Stomach smooth muscle (tissue), 2 donors: ENCODE measurements at regions not wholly inside any gene's neighbourhood (a gene's known extent, or its start where the extent isn't known, plus 50 kb on each side); places are given as distances from the start of the nearest gene placed in this dataset.

ENCODE experiments used
- H3K27ac ChIP-seq: one replicate; pipeline ENCODE4 v1.7.0; 2013; ENCODE audit warnings: mild to moderate bottlenecking, low read length, inconsistent platforms
- H3K27me3 ChIP-seq, 2 donors: one replicate each; pipeline ENCODE4 v1.7.0; 2013; ENCODE audit warnings: low read length in 2 of 2; ENCODE audit not compliant: insufficient read depth in 2 of 2, control insufficient read depth in 1 of 2
- H3K36me3 ChIP-seq, 2 donors: one replicate each; pipeline ENCODE4 v1.7.0; 2013; ENCODE audit warnings: low read length in 2 of 2; ENCODE audit not compliant: control insufficient read depth in 2 of 2, insufficient read depth in 2 of 2
- H3K4me1 ChIP-seq: one replicate; pipeline ENCODE4 v1.7.0; 2013; ENCODE audit warnings: low read length; ENCODE audit not compliant: control insufficient read depth, insufficient read depth
- H3K4me3 ChIP-seq, 2 donors: one replicate each; pipeline ENCODE4 v1.7.0; 2013; ENCODE audit warnings: low read length in 2 of 2
- H3K9ac ChIP-seq, 2 donors: one replicate each; pipeline ENCODE4 v1.7.0; 2013; ENCODE audit warnings: low read length in 2 of 2, mild to moderate bottlenecking in 1 of 2
- H3K9me3 ChIP-seq, 2 donors: one replicate each; pipeline ENCODE4 v1.7.0; 2013; ENCODE audit warnings: low read length in 2 of 2; ENCODE audit not compliant: control insufficient read depth in 2 of 2
- donor health status: healthy.
- donor health status: Pancreatic carcinoma.

DNA sequence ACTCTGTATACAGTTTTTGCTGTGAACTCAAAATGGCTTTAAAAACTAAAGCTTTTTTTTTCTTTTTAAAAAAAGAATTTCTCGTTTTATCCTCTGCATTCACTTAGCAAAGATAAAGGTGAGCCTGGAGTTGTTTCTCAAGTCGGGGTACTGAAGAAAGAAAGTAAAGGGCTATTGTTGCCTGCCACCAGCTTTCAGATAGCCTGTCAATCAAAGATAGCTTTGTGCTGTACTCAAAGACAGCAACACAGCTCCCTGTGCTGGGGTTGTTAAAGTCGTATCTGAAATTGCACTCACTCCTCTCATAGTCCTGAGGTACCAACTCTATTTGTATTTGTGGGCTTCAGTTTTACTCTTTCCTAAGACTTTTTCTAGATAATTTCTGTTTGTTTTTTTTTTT, 710.1 kb upstream of the ID4 start:
- Histone ChIP-seq H3K36me3 (no peaks in the 10 kb centered on the region), H3K27me3 (no peaks in the 10 kb centered on the region), H3K4me3 (no peak overlapping the region), H3K4me1 (no peaks in the 10 kb centered on the region), H3K9ac (no peak overlapping the region), H3K9me3 (no peaks in the 10 kb centered on the region), H3K27ac (no peak overlapping the region)

DNA sequence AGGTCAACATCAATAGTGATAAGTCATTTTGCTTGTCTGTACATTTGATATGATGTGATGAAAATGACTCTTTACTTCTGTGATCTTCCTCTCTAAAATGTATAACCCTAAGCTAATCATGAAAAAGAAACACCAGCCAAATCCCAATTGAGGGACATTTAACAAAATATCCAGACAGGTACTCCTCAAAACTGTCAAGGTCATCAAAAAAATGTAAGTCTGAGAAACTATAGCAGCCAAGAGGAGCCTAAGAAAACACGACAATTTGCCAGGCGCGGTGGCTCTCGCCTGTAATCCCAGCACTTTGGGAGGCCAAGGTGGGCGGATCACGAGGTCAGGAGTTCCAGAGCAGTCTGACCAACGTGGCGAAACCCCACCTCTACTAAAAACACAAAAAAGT, 708.5 kb upstream of the ID4 start:
- H3K4me3 ChIP-seq = no peak overlapping the region

DNA sequence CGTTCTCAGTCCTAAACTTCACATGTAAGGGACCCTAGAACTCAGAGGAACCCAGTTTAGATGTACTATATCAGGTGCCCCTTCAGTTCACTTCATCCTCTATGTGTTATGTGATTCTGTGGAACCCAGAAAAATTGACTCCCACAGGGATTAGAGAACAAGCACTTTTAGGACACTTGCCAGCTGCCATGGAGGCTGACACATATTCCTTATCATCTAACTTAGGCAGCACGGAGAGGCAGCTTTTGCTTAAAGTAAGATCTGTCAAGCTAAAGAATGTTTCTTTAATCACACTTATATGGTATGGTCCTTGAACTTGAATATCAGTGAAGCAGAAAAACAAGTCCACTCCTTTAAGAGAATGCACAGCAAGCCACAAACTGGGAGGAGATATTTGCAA, 701.5 kb upstream of the ID4 start:
- no peaks in the 10 kb centered on the region for H3K36me3 ChIP-seq
- H3K4me3 ChIP-seq = no peak overlapping the region
- no peaks in the 10 kb centered on the region for H3K27me3 ChIP-seq
- H3K27ac ChIP-seq = no peak overlapping the region
- no peaks in the 10 kb centered on the region for H3K9me3 ChIP-seq
- no peaks in the 10 kb centered on the region for H3K4me1 ChIP-seq
- no peak overlapping the region for H3K9ac ChIP-seq

More for the DNA sequence above, 708.5 kb upstream of the ID4 start:
- Histone ChIP-seq H3K4me1 (no peaks in the 10 kb centered on the region), H3K9me3 (no peaks in the 10 kb centered on the region), H3K9ac (no peak overlapping the region), H3K27me3 (no peaks in the 10 kb centered on the region), H3K36me3 (no peaks in the 10 kb centered on the region), H3K27ac (no peak overlapping the region)

DNA sequence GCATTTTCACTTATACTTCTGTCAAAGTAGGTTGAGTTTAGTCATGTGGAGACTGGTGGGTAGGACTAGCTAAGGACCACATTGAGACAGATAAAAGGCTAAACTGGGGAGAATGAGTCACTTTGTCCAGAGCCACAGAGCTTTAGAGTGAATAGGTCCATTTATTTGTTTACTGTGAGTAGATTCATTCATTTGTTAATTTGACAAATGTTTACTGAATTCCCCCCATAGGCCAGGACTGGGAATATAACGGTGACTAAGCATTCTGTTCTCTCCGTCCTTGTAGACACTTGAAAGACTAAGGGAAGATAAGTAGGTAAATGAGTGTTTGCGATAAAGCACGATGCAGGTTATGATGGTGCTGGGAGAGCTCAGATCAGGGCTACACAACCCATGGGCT, 699.7 kb upstream of the ID4 start:
- Histone ChIP-seq H3K27me3 (no peaks in the 10 kb centered on the region), H3K4me1 (no peaks in the 10 kb centered on the region), H3K4me3 (no peak overlapping the region), H3K36me3 (no peaks in the 10 kb centered on the region), H3K27ac (no peak overlapping the region), H3K9ac (no peak overlapping the region), H3K9me3 (no peaks in the 10 kb centered on the region)

DNA sequence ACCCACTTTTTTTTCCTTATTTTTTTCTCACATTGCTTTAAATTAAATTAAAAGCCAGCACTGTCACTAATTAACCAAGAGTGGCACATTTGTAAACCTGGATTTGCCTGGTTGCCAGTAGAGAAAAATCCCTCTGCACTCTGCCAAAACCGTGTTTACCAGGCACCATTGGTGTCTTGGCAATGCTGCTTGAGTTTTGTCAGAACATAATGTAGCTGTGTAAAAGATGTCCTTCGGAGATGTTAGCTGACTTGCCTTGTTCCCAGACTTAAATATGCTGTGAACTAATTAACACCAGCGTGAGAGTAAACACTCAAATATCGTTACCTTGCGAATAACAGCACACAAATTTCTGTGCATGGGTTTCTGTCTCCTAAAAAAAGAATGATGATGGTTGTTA, 694.9 kb upstream of the ID4 start:
- H3K4me3 ChIP-seq = no peak overlapping the region
- no peaks in the 10 kb centered on the region for H3K36me3 ChIP-seq
- H3K9ac ChIP-seq = no peak overlapping the region
- H3K4me1 ChIP-seq = no peaks in the 10 kb centered on the region
- no peaks in the 10 kb centered on the region for H3K27me3 ChIP-seq
- H3K9me3 ChIP-seq = no peaks in the 10 kb centered on the region
- H3K27ac ChIP-seq = peak overlapping the region; percentile 13

DNA sequence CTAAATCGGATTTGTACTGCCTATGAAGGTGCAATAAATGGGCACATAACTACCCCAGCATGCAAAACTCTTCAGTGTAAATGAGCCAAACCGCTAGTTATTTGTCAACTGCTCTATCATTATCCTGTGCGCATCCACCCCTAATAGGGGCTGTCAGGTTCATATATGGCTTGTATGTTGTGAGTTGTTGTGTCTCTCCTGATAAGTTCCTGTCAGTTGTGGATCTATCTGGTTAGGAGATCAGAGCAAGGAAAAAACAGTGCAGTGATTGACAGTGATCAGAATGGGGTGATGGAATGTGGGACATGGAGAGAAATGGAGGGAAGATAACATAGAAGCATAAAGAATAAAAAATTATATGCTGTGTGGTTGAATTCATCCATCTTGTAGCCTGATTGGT, 686.9 kb upstream of the ID4 start:
- Histone ChIP-seq H3K9ac (no peak overlapping the region), H3K36me3 (no peaks in the 10 kb centered on the region), H3K27ac (no peak overlapping the region), H3K4me3 (no peak overlapping the region), H3K4me1 (peaks cover 5% of the 10 kb centered on the region), H3K27me3 (no peaks in the 10 kb centered on the region), H3K9me3 (no peaks in the 10 kb centered on the region)

DNA sequence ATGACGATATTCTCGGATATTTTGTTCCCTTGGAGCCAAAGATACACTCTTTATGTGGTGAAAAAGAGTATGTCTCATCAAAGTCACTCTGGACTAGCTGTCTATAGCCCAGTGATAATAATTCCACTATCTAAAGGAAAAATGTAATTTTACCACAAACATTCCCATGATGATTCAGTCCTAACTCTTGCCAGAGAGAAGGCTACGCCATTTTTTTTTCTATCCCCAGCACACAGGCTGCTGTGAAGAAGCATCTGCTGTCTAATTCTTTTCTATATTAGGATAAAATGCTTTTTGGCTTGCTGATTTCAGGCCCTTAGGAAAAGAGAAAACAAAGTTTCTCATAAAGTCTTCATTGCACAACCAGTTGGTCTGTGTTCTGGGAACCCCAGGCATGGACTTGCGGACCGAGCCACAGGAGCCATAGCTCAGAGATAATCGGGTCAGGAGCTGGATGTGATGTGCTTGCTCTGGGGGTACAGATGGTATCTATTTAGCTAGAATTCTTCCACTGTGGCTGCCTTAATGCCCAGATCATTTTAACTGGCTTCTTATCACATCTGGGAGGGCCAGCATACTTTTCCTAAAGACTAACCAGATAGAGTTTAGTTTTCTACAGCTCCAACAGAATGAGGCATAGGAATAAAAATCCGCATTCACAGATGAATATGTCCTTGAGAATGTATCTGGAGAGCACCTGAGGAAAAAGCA, 683.7 kb upstream of the ID4 start:
- H3K27ac ChIP-seq = peak overlapping the region; percentile 50
- no peak overlapping the region for H3K9ac ChIP-seq
- no peaks in the 10 kb centered on the region for H3K27me3 ChIP-seq
- H3K4me3 ChIP-seq = no peak overlapping the region
- no peaks in the 10 kb centered on the region for H3K36me3 ChIP-seq
- peaks cover 5% of the 10 kb centered on the region for H3K4me1 ChIP-seq
- no peaks in the 10 kb centered on the region for H3K9me3 ChIP-seq

DNA sequence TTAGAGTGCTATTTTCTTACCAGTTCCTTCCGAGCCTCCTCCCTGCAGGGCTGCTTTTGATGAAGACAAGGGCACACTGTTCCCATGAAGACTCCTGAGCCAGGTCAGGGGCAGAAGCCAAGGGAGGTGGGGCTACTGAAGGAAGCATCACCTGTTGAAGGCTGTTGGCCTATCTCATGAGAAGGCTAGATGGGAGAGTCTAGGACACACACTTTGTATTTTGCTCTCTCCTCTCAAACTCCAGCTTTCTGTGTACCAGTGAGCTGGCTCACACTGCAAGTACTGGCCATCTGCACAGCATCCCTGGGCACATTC, 683.2 kb upstream of the ID4 start:
- H3K9ac ChIP-seq = no peak overlapping the region
- no peaks in the 10 kb centered on the region for H3K9me3 ChIP-seq
- H3K27ac ChIP-seq = peak overlapping the region; percentile 50
- H3K27me3 ChIP-seq = no peaks in the 10 kb centered on the region
- H3K4me1 ChIP-seq = peaks cover 5% of the 10 kb centered on the region
- H3K4me3 ChIP-seq = no peak overlapping the region
- no peaks in the 10 kb centered on the region for H3K36me3 ChIP-seq

DNA sequence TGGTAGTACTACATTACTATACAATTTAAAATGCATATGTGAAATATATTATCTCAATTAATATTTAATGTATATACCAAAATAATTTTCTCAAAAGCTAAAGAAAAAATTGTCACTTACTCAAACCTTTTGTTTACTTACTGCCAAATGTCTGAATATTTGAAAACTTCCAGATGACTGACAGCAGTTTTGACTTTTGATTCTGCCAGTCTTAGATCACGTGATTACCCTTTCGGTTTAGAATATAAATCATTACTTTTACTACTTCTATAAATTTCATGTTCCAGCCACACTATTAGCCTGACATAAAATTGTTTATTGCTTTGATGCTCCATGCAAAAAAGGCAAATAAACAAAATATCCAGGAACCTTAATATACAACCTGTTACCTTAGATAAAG, 680.7 kb upstream of the ID4 start:
- H3K4me3 ChIP-seq = no peak overlapping the region
- H3K27ac ChIP-seq = no peak overlapping the region
- H3K4me1 ChIP-seq = peaks cover 5% of the 10 kb centered on the region
- no peaks in the 10 kb centered on the region for H3K9me3 ChIP-seq
- no peaks in the 10 kb centered on the region for H3K27me3 ChIP-seq
- H3K9ac ChIP-seq = no peak overlapping the region
- no peaks in the 10 kb centered on the region for H3K36me3 ChIP-seq

DNA sequence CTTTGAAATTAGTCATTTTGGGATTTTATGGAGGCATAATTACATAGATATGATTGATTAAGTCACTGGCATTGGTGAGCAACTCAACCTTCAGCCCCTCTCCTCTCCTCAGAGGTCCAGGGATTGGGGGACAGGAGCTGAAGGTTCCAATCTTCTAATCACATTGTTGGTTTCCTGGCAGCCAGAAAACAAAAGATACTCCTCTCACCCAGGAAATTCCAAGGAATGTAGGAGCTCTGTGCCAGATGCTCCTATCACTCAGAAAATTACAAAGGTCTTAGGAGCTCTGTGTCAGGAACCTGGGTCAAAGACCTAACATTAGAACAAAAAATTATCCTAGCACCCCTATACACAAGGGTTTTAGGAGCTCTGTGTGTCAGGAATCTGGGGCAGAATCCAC, 679.7 kb upstream of the ID4 start:
- H3K27me3 ChIP-seq = no peaks in the 10 kb centered on the region
- peaks cover 5% of the 10 kb centered on the region for H3K4me1 ChIP-seq
- no peak overlapping the region for H3K4me3 ChIP-seq
- H3K27ac ChIP-seq = no peak overlapping the region
- no peaks in the 10 kb centered on the region for H3K9me3 ChIP-seq
- H3K36me3 ChIP-seq = no peaks in the 10 kb centered on the region
- no peak overlapping the region for H3K9ac ChIP-seq

DNA sequence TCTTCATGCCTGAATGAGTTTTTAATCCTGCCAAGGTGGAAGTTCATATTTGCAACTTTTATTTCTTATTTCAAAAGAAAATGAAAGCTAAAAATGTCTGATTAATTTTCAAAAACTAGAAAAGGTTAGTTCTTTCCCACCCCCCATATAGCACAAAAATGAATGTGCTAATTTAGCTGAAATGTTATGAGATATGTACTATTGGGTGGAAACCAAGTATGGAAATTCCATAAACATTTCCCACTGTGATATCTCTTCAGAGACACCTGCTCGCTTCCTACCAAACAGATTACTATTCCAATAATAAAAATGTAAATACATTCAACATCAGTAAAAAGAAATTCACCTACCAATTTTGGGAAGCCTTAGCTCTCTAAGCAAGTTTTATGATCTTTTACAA, 678.6 kb upstream of the ID4 start:
- no peaks in the 10 kb centered on the region for H3K36me3 ChIP-seq
- peaks cover 5% of the 10 kb centered on the region for H3K4me1 ChIP-seq
- no peak overlapping the region for H3K27ac ChIP-seq

More for the DNA sequence above, 678.6 kb upstream of the ID4 start:
- H3K9ac ChIP-seq = no peak overlapping the region
- H3K9me3 ChIP-seq = no peaks in the 10 kb centered on the region
- H3K27me3 ChIP-seq = no peaks in the 10 kb centered on the region
- H3K4me3 ChIP-seq = no peak overlapping the region
